K562 (cell line): ENCODE measurements at regions not wholly inside any gene's neighbourhood (a gene's known extent, or its start where the extent isn't known, plus 50 kb on each side); places are given as distances from the start of the nearest gene placed in this dataset.

Experiments
- ATAC-seq: fragments of 200-7000 bp; cut with Tn5 transposase; 3 replicates; pipeline ENCODE4 v1.9.1; 2020; ENCODE audit warnings: moderate library complexity
- BruUV-seq: library from RNA; stranded (reverse); fragments of 400-500 nt; replicated peaks from 2 replicates; lab custom pipeline; 2021; lab: Mats Ljungman, UMichigan
- CTCF ChIA-PET: fragments of 300-600 bp; formaldehyde crosslinking; extraction: SDS; loops from one replicate; lab custom pipeline; 2021; ENCODE audit warnings: low intra/inter-chr PET ratio; lab: Yijun Ruan, JAX
- POLR2A ChIA-PET: fragments of 300-600, 350-650 bp; sonication (Branson Sonifier 250); formaldehyde crosslinking; extraction: SDS; loops from one replicate; lab custom pipeline; 2021; ENCODE audit warnings: antibody characterized with exemption, inconsistent platforms; lab: Yijun Ruan, JAX
- DNase-seq, 4 experiments: peaks; one replicate each; pipeline versions ENCODE4 v3.0.0 to v3.0.0-alpha.2; 2011 to 2018; ENCODE audit warnings: low spot score in 3 of 4, mixed read lengths in 3 of 4; ENCODE audit errors: extremely low read depth in 1 of 4
- FAIRE-seq: peaks from 2 replicates; lab custom pipeline; 2011; peaks lifted over from hg19 to GRCh38; lab: Jason Lieb, UNC
- H2AFZ ChIP-seq: 2 replicates; pipeline ENCODE4 v1.6.0; 2011; ENCODE audit warnings: low read depth, low read length, control low read depth, inconsistent platforms
- H3K27ac ChIP-seq: fragments of 200-600 bp; 3 replicates; pipeline ENCODE4 v1.8.0; 2011; ENCODE audit warnings: low read depth, mild to moderate bottlenecking, control low read depth, inconsistent platforms, low read length, moderate library complexity, mixed read lengths; ENCODE audit errors: extremely low read depth
- H3K27me3 ChIP-seq, 2 experiments: fragments of 300-600 bp in 1 of 2; 2 replicates in 1 of 2; 3 replicates in 1 of 2; pipeline versions ENCODE4 v1.6.0 to v1.8.0; 2011; ENCODE audit warnings: inconsistent platforms in 2 of 2, low read length in 2 of 2, mild to moderate bottlenecking in 1 of 2, mixed read lengths in 1 of 2, moderate library complexity in 1 of 2; ENCODE audit not compliant: control insufficient read depth in 2 of 2, insufficient read depth in 2 of 2
- H3K36me3 ChIP-seq: fragments of 300-600 bp; 3 replicates; pipeline ENCODE4 v1.8.0; 2011; ENCODE audit warnings: mild to moderate bottlenecking, low read length, inconsistent platforms; ENCODE audit not compliant: control insufficient read depth, insufficient read depth
- H3K4me1 ChIP-seq, 2 experiments: fragments of 200-600 bp in 1 of 2; replicated peaks in 1 of 2; 2 replicates in 1 of 2; 3 replicates in 1 of 2; pipeline versions ENCODE4 v1.5.1 to v1.8.0; 2011; ENCODE audit warnings: inconsistent platforms in 2 of 2, low read length in 2 of 2, mild to moderate bottlenecking in 1 of 2, mixed read lengths in 1 of 2, moderate library complexity in 1 of 2; ENCODE audit not compliant: control insufficient read depth in 2 of 2, insufficient read depth in 2 of 2
- H3K4me2 ChIP-seq: 2 replicates; pipeline ENCODE4 v1.6.1; 2011; ENCODE audit warnings: low read length, control low read depth, inconsistent platforms, mixed read lengths; ENCODE audit not compliant: insufficient read depth
- H3K4me3 ChIP-seq: fragments of 200-600 bp; sonication (generic), shearing (Covaris generic); 2 replicates; pipeline ENCODE4 v1.5.1; 2016; ENCODE audit warnings: control low read depth, inconsistent platforms
- H3K79me2 ChIP-seq: fragments of 200-600 bp; 3 replicates; pipeline ENCODE4 v1.8.0; 2011; ENCODE audit warnings: low read length, inconsistent platforms; ENCODE audit not compliant: control insufficient read depth, insufficient read depth
- H3K9ac ChIP-seq, 2 experiments: 2 replicates each; pipeline versions ENCODE4 v1.6.0 to v1.6.1; 2011; ENCODE audit warnings: low read depth in 2 of 2, low read length in 2 of 2, control low read depth in 1 of 2, inconsistent platforms in 1 of 2, mild to moderate bottlenecking in 1 of 2, mixed read lengths in 1 of 2; ENCODE audit not compliant: insufficient read depth in 1 of 2
- H3K9me1 ChIP-seq: one replicate; pipeline ENCODE4 v1.6.0; 2011; ENCODE audit warnings: inconsistent platforms, mild to moderate bottlenecking, low read length, moderate library complexity; ENCODE audit not compliant: control insufficient read depth, insufficient read depth
- H3K9me3 ChIP-seq: replicated peaks from 2 replicates; pipeline ENCODE4 v1.5.1; 2011; ENCODE audit warnings: low read depth, low read length, inconsistent platforms; ENCODE audit not compliant: control insufficient read depth, insufficient read depth
- H4K20me1 ChIP-seq: replicated peaks from 2 replicates; pipeline ENCODE4 v1.6.1; 2011; ENCODE audit warnings: low read length, inconsistent platforms, mixed read lengths; ENCODE audit not compliant: control insufficient read depth, insufficient read depth
- ATF3 ChIP-seq, 2 experiments: fragments of 450-650 bp in 1 of 2; sonication (generic) in 1 of 2; formaldehyde crosslinking in 1 of 2; IDR thresholded peaks in 1 of 2; conservative IDR thresholded peaks in 1 of 2; 2 replicates each; pipeline versions ENCODE4 v1.6.1 to v1.8.1; 2016 to 2023; ENCODE audit warnings: mild to moderate bottlenecking in 2 of 2, moderate library complexity in 2 of 2, inconsistent platforms in 1 of 2, missing genetic modification reagents in 1 of 2
- CREB1 ChIP-seq, 2 experiments: sonication (generic) in 1 of 2; formaldehyde crosslinking in 1 of 2; IDR thresholded peaks; 2 replicates each; pipeline versions ENCODE4 v1.6.1 to v1.8.0; 2012 to 2022; ENCODE audit warnings: inconsistent platforms in 1 of 2, mild to moderate bottlenecking in 1 of 2, missing genetic modification reagents in 1 of 2, moderate library complexity in 1 of 2
- GABPB1 ChIP-seq: sonication (generic); formaldehyde crosslinking; IDR thresholded peaks from 2 replicates; pipeline ENCODE4 v1.8.0; 2022; ENCODE audit warnings: mild to moderate bottlenecking, missing genetic modification reagents
- GTF2A2 ChIP-seq: IDR thresholded peaks from 2 replicates; pipeline ENCODE4 v1.6.1; 2016; ENCODE audit warnings: mild to moderate bottlenecking, missing genetic modification characterization, missing compliant biosample characterization
- MYC ChIP-seq, 2 experiments: fragments of 250-450 bp in 1 of 2; sonication (Bioruptor Pico) in 1 of 2; IDR thresholded peaks; 2 replicates each; pipeline versions ENCODE4 v1.5.1 to v1.6.1; 2012 to 2021; ENCODE audit warnings: low read depth in 2 of 2, borderline replicate concordance in 1 of 2, improper control_type of control experiment in 1 of 2, low read length in 1 of 2, mild to moderate bottlenecking in 1 of 2, moderate library complexity in 1 of 2
- PHF20 ChIP-seq: fragments of 450-650 bp; IDR thresholded peaks from 2 replicates; pipeline ENCODE4 v1.6.1; 2018; ENCODE audit not compliant: partially characterized antibody
- RB1 ChIP-seq: fragments of 450-650 bp; IDR thresholded peaks from 2 replicates; pipeline ENCODE4 v1.6.1; 2017; ENCODE audit warnings: low read depth, mild to moderate bottlenecking
- SMAD1 ChIP-seq: fragments of 150-350 bp; IDR thresholded peaks from 2 replicates; pipeline ENCODE4 v1.6.1; 2014; ENCODE audit warnings: low read length, low read depth; ENCODE audit not compliant: partially characterized antibody
- TCF7 ChIP-seq: sonication (generic); IDR thresholded peaks from 2 replicates; pipeline ENCODE4 v1.6.1; 2016; ENCODE audit warnings: antibody characterized with exemption, borderline replicate concordance
- TGIF2 ChIP-seq: sonication (generic); formaldehyde crosslinking; IDR thresholded peaks from 2 replicates; pipeline ENCODE4 v1.8.1; 2022; ENCODE audit warnings: mild to moderate bottlenecking, missing genetic modification reagents, moderate library complexity
- ZFP36 ChIP-seq: fragments of 150-350 bp; IDR thresholded peaks from 2 replicates; pipeline ENCODE4 v1.6.1; 2018; ENCODE audit warnings: low read length, low read depth; ENCODE audit not compliant: partially characterized antibody
- ZNF143 ChIP-seq: sonication (generic); formaldehyde crosslinking; IDR thresholded peaks from 2 replicates; pipeline ENCODE4 v1.9.0; 2022; ENCODE audit warnings: mild to moderate bottlenecking, missing genetic modification reagents
- ZNF766 ChIP-seq: fragments of 200-800 bp; sonication (Bioruptor generic); conservative IDR thresholded peaks from 2 replicates; pipeline ENCODE4 v1.6.1; 2016; ENCODE audit warnings: missing genetic modification characterization, missing compliant biosample characterization
- whole genome bisulfite sequencing: fragments of 100-300 bp; shearing (Covaris generic); methylation state at CpG from one replicate; pipeline ENCODE4 v1.1.6; 2016; ENCODE audit warnings: low coverage, mixed read lengths; ENCODE audit not compliant: insufficient coverage; ENCODE audit errors: missing lambda C conversion rate; 5-methylcytosine and 5-hydroxymethylcytosine counted together
- in situ Hi-C: fragments of 300-500 bp; cut with MboI; formaldehyde crosslinking; loops from 4 replicates; pipeline ENCODE4 v1.15.0; 2018; ENCODE audit warnings: inconsistent platforms, mixed read lengths
- intact Hi-C: fragments of 100-400 bp; cut with micrococcal nuclease; formaldehyde crosslinking; loops from 2 replicates; pipeline ENCODE4 v1.14.2; 2022
- TF ChIP-seq, protein P1 (sequence below): sonication (generic); formaldehyde crosslinking; IDR thresholded peaks from 2 replicates; pipeline ENCODE4 v1.8.0; 2022; ENCODE audit warnings: mild to moderate bottlenecking, missing genetic modification reagents
- TF ChIP-seq, protein P2 (sequence below): sonication (generic); formaldehyde crosslinking; IDR thresholded peaks from 2 replicates; pipeline ENCODE4 v1.8.1; 2023; ENCODE audit warnings: mild to moderate bottlenecking, missing genetic modification reagents

- Histone ChIP-seq H3K27me3 (no peaks in the 10 kb centered on the region), H3K4me3 (no peak overlapping the region; the same call in 1 of the 2 replicates), H4K20me1 (no peaks in the 10 kb centered on the region), H2AFZ (peak overlapping the region; percentile 84), H3K9ac (peak overlapping the region; percentile 33 to 65; a peak in 3 of 4 replicates), H3K27ac (peak overlapping the region; percentile 81), H3K4me2 (peak overlapping the region; percentile 73), H3K4me1 (peaks cover 32 to 50% of the 10 kb centered on the region in 2 experiments), H3K79me2 (peaks cover 9% of the 10 kb centered on the region; the same call in 1 of the 3 replicates), H3K9me1 (no peaks in the 10 kb centered on the region), H3K36me3 (no peaks in the 10 kb centered on the region), H3K9me3 (no peaks in the 10 kb centered on the region)
- WGBS: 37% methylated on average over 6 of the region's 6 CpGs
- in situ Hi-C loops: loop anchor here (5.0 kb wide), 1 partner anchor 343 kb away; no protein-coding TSS in a partner anchor
- POLR2A ChIA-PET: interaction anchor here (0.6 to 3.4 kb wide), 11 partner anchors 7 to 125 kb away, joined by 3 to 61 read pairs (median 4); partner anchors contain the start of gene SSBP2
- CTCF ChIA-PET: no interaction called here
- intact Hi-C loops: loop anchor here (1.0 to 10.0 kb wide), 7 partner anchors 63 to 425 kb away; partner anchors contain the start of gene SSBP2
- no peak for FAIRE-seq
- no peak for DNase-seq
- BruUV-seq: no TSS peak
- no peak for ATAC-seq
- TF ChIP-seq TGIF2 (CRISPR knock-in tag): no peak
- no peak for TF ChIP-seq ZFP36
- TF ChIP-seq ZNF766 (CRISPR knock-in tag): 0 out of 2 replicates have a peak, but pooled peaks have one; percentile 19
- TF ChIP-seq, protein P1, sequence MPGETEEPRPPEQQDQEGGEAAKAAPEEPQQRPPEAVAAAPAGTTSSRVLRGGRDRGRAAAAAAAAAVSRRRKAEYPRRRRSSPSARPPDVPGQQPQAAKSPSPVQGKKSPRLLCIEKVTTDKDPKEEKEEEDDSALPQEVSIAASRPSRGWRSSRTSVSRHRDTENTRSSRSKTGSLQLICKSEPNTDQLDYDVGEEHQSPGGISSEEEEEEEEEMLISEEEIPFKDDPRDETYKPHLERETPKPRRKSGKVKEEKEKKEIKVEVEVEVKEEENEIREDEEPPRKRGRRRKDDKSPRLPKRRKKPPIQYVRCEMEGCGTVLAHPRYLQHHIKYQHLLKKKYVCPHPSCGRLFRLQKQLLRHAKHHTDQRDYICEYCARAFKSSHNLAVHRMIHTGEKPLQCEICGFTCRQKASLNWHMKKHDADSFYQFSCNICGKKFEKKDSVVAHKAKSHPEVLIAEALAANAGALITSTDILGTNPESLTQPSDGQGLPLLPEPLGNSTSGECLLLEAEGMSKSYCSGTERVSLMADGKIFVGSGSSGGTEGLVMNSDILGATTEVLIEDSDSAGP (CRISPR knock-in tag): no peak
- TF ChIP-seq PHF20: peak; percentile 22
- peak; percentile 63 for TF ChIP-seq ATF3 (IDR thresholded peaks at IDR 0.05)
- TF ChIP-seq ATF3 (CRISPR knock-in tag; conservative IDR thresholded peaks at IDR 0.05): no peak
- TF ChIP-seq GTF2A2 (tag): no peak
- TF ChIP-seq TCF7: no peak
- no peak for TF ChIP-seq CREB1 (IDR thresholded peaks at IDR 0.05)
- TF ChIP-seq CREB1 (CRISPR knock-in tag; IDR thresholded peaks at IDR 0.05): no peak
- no peak for TF ChIP-seq ZNF143 (CRISPR knock-in tag)
- no peak for TF ChIP-seq MYC (IDR thresholded peaks at IDR 0.05; ENCODE audit: low read depth, low read length)
- no peak for TF ChIP-seq MYC (CRISPR knock-in tag; IDR thresholded peaks at IDR 0.05; ENCODE audit: borderline replicate concordance, low read depth)
- TF ChIP-seq GABPB1 (CRISPR knock-in tag): no peak
- TF ChIP-seq SMAD1: no peak
- TF ChIP-seq RB1: no peak
- TF ChIP-seq, protein P2, sequence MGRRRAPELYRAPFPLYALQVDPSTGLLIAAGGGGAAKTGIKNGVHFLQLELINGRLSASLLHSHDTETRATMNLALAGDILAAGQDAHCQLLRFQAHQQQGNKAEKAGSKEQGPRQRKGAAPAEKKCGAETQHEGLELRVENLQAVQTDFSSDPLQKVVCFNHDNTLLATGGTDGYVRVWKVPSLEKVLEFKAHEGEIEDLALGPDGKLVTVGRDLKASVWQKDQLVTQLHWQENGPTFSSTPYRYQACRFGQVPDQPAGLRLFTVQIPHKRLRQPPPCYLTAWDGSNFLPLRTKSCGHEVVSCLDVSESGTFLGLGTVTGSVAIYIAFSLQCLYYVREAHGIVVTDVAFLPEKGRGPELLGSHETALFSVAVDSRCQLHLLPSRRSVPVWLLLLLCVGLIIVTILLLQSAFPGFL (CRISPR knock-in tag): no peak
Measured at GRCh38 chr5:81850501-81851357, 99.8 kb upstream of the SSBP2 start.
